HEK293T (cell line): ENCODE measurements at regions not wholly inside any gene's neighbourhood (a gene's known extent, or its start where the extent isn't known, plus 50 kb on each side); places are given as distances from the start of the nearest gene placed in this dataset.

Experiments
- ARNT ChIP-seq: fragments of 450-650 bp; IDR thresholded peaks from 2 replicates; pipeline ENCODE4 v1.6.1; 2017; ENCODE audit warnings: mild to moderate bottlenecking
- CTBP1 ChIP-seq: fragments of 450-650 bp; IDR thresholded peaks from 2 replicates; pipeline ENCODE4 v1.6.1; 2016; ENCODE audit warnings: borderline replicate concordance
- ELF4 ChIP-seq: fragments of 450-650 bp; IDR thresholded peaks from 2 replicates; pipeline ENCODE4 v1.6.1; 2017; ENCODE audit warnings: antibody characterized with exemption
- FOXA1 ChIP-seq: fragments of 450-650 bp; IDR thresholded peaks from 2 replicates; pipeline ENCODE4 v1.6.1; 2016; ENCODE audit warnings: mild to moderate bottlenecking
- HDGF ChIP-seq: fragments of 450-650 bp; IDR thresholded peaks from 2 replicates; pipeline ENCODE4 v1.6.1; 2017; ENCODE audit warnings: antibody characterized with exemption, borderline replicate concordance
- PKNOX1 ChIP-seq: fragments of 450-650 bp; IDR thresholded peaks from 2 replicates; pipeline ENCODE4 v1.6.1; 2016
- SP1 ChIP-seq: fragments of 450-650 bp; IDR thresholded peaks from 2 replicates; pipeline ENCODE4 v1.6.1; 2017
- SUZ12 ChIP-seq: fragments of 450-650 bp; IDR thresholded peaks from 2 replicates; pipeline ENCODE4 v1.6.1; 2016; ENCODE audit warnings: mild to moderate bottlenecking

DNA sequence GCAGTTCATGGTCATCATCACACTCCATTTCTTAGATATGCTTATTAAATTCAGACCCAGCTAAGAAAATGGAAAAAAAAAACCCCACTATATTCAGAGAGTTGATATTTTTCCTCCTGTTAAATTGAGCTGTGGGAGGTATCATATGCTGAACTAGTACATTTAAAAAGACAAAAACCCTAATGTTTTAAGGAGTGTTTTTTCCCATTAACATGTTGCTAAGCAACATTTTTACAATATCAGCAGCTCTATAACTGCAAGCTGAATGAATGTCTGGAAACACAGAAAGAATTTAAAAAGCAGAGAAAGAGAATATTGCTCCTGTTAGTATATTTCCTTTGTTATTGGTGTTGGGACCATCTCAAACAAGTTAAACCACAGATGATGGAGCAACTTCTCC lies 265.8 kb upstream of the GRIA1 start:
- no peak for TF ChIP-seq ARNT
- TF ChIP-seq SP1 = no peak
- no peak for TF ChIP-seq FOXA1
- no peak for TF ChIP-seq HDGF
- TF ChIP-seq SUZ12 = no peak
- no peak for TF ChIP-seq ELF4
- no peak for TF ChIP-seq CTBP1
- TF ChIP-seq PKNOX1 = no peak
